ENCODE measurements at regions not wholly inside any gene's neighbourhood (a gene's known extent, or its start where the extent isn't known, plus 50 kb on each side); places are given as distances from the start of the nearest gene placed in this dataset.
A peak's percentile ranks its signal among the peaks of the same experiment; 100 is the strongest.
"Not testable (repeated sequence)": the region's sequence is repeated elsewhere in the genome, so short reads cannot be mapped to it uniquely, and the experiment has no call there.

DNA sequence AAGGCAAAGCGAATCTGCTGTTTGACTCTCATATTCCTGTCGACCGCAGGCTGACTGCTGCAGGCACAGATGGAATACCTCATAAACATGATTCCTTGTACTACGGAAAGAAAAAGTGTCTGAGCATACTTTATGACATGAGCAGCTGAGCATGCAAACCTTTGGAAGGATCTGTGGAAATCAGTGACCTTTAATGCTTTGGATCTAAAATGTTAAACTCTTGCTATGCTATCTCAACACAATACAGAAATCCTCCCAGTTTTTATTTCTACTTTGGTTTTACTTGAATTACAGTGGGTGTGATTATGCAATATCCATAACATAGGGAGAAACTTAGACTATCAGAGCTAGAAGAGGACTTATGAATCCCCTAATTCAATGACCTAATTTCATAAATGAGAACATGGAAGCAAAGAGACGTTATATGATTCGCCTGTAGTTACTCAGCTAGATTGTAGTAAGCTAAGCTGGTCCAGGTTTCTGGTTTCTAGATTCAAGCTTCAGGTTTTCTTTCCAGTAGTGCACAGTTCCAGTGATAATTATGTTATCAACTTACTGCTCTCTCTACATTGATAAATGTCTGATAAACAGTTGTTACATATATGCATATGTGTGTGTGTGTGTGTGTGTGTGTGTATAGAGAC, 127.6 kb upstream of the GBE1 start:
- Histone ChIP-seq H3K4me2 (ENCODE audit: low read length) (peak overlapping the region; percentile 20), H3K36me3 (ENCODE audit: insufficient read depth, low read length) (no peaks in the 10 kb centered on the region), H3K4me1 (ENCODE audit: control insufficient read depth, insufficient read depth, low read length) (peaks cover 6% of the 10 kb centered on the region), H3K4me3 (ENCODE audit: low read length) (no peak overlapping the region), H3K9me3 (replicated peaks; ENCODE audit: low read length) (no peaks in the 10 kb centered on the region), H3K27me3 (ENCODE audit: control insufficient read depth, insufficient read depth, low read length) (no peaks in the 10 kb centered on the region), H3K9ac (ENCODE audit: low read depth, low read length) (no peak overlapping the region)

GRCh38 chr3:81887448-81887847, 126.0 kb upstream of the GBE1 start:
- H3K36me3 ChIP-seq (ENCODE audit: insufficient read depth, low read length): no peaks in the 10 kb centered on the region
- no peak overlapping the region for H3K4me2 ChIP-seq (ENCODE audit: low read length)
- H3K9me3 ChIP-seq (replicated peaks; ENCODE audit: low read length): no peaks in the 10 kb centered on the region
- H3K4me1 ChIP-seq (ENCODE audit: control insufficient read depth, insufficient read depth, low read length): peaks cover 6% of the 10 kb centered on the region
- H3K9ac ChIP-seq (ENCODE audit: low read depth, low read length): no peak overlapping the region
- H3K4me3 ChIP-seq (ENCODE audit: low read length): no peak overlapping the region
- no peaks in the 10 kb centered on the region for H3K27me3 ChIP-seq (ENCODE audit: control insufficient read depth, insufficient read depth, low read length)

GRCh38 chr3:81886081-81886480, 124.6 kb upstream of the GBE1 start:
- no peak overlapping the region for H3K4me3 ChIP-seq (ENCODE audit: low read length)
- H3K4me2 ChIP-seq (ENCODE audit: low read length): no peak overlapping the region
- H3K9ac ChIP-seq (ENCODE audit: low read depth, low read length): no peak overlapping the region
- H3K9me3 ChIP-seq (replicated peaks; ENCODE audit: low read length): no peaks in the 10 kb centered on the region
- H3K36me3 ChIP-seq (ENCODE audit: insufficient read depth, low read length): no peaks in the 10 kb centered on the region
- H3K4me1 ChIP-seq (ENCODE audit: control insufficient read depth, insufficient read depth, low read length): peaks cover 6% of the 10 kb centered on the region
- H3K27me3 ChIP-seq (ENCODE audit: control insufficient read depth, insufficient read depth, low read length): no peaks in the 10 kb centered on the region

GRCh38 chr3:81884791-81885190, 123.3 kb upstream of the GBE1 start:
- no peaks in the 10 kb centered on the region for H3K27me3 ChIP-seq (ENCODE audit: control insufficient read depth, insufficient read depth, low read length)
- no peaks in the 10 kb centered on the region for H3K9me3 ChIP-seq (replicated peaks; ENCODE audit: low read length)
- no peak overlapping the region for H3K4me2 ChIP-seq (ENCODE audit: low read length)
- no peak overlapping the region for H3K4me3 ChIP-seq (ENCODE audit: low read length)
- H3K4me1 ChIP-seq (ENCODE audit: control insufficient read depth, insufficient read depth, low read length): peaks cover 6% of the 10 kb centered on the region
- H3K9ac ChIP-seq (ENCODE audit: low read depth, low read length): no peak overlapping the region
- H3K36me3 ChIP-seq (ENCODE audit: insufficient read depth, low read length): no peaks in the 10 kb centered on the region

- no peaks in the 10 kb centered on the region for H3K27me3 ChIP-seq (ENCODE audit: control insufficient read depth, insufficient read depth, low read length)
- H3K9me3 ChIP-seq (replicated peaks; ENCODE audit: low read length): no peaks in the 10 kb centered on the region
- H3K4me1 ChIP-seq (ENCODE audit: control insufficient read depth, insufficient read depth, low read length): no peaks in the 10 kb centered on the region
- no peak overlapping the region for H3K9ac ChIP-seq (ENCODE audit: low read depth, low read length)
- H3K4me2 ChIP-seq (ENCODE audit: low read length): no peak overlapping the region
- no peak overlapping the region for H3K4me3 ChIP-seq (ENCODE audit: low read length)
- H3K36me3 ChIP-seq (ENCODE audit: insufficient read depth, low read length): no peaks in the 10 kb centered on the region
These were observed 115.4 kb upstream of the GBE1 start for GRCh38 chr3:81876826-81877225.

DNA sequence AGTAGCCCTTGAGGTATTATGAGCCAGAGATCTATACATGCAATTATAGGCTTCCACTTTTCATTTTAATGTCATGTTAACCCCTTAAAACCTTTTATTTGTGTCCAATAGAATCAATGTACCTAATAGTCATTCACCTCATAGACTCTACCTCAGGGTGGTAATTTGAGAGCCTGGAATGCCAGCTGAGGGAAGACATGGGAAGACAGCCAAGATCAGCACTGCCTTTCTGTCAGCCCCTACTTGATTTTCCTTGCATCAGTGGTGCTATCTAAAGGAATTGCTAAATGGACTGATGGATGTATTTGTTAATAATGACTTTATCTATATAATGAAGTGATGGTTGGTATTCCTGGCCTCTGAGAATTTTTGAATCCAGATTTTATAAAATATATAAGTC, 113.3 kb upstream of the GBE1 start:
- Histone ChIP-seq H3K36me3 (ENCODE audit: insufficient read depth, low read length) (no peaks in the 10 kb centered on the region), H3K4me2 (ENCODE audit: low read length) (no peak overlapping the region), H3K9me3 (replicated peaks; ENCODE audit: low read length) (no peaks in the 10 kb centered on the region), H3K27me3 (ENCODE audit: control insufficient read depth, insufficient read depth, low read length) (no peaks in the 10 kb centered on the region), H3K9ac (ENCODE audit: low read depth, low read length) (no peak overlapping the region), H3K4me3 (ENCODE audit: low read length) (no peak overlapping the region), H3K4me1 (ENCODE audit: control insufficient read depth, insufficient read depth, low read length) (no peaks in the 10 kb centered on the region)

DNA sequence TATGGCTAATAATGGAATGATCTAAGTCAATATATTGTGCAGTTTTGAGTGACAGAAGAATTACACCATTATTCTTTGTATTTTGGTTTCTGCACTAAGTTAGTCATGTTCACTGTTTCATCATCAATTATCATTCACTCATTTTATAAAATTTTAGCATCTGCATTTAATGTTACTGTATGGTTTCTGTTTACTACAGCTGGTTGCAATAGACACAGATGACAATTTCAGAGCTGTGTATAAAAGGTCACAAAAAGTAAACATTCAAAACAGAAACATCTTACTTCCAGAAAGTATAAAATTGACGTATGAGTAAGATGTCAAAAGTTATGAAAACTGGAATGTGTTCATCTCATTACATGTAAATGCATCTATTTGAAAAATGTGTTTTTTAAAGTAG, 111.1 kb upstream of the GBE1 start:
- no peaks in the 10 kb centered on the region for H3K4me1 ChIP-seq (ENCODE audit: control insufficient read depth, insufficient read depth, low read length)
- no peaks in the 10 kb centered on the region for H3K36me3 ChIP-seq (ENCODE audit: insufficient read depth, low read length)
- no peak overlapping the region for H3K4me2 ChIP-seq (ENCODE audit: low read length)

DNA sequence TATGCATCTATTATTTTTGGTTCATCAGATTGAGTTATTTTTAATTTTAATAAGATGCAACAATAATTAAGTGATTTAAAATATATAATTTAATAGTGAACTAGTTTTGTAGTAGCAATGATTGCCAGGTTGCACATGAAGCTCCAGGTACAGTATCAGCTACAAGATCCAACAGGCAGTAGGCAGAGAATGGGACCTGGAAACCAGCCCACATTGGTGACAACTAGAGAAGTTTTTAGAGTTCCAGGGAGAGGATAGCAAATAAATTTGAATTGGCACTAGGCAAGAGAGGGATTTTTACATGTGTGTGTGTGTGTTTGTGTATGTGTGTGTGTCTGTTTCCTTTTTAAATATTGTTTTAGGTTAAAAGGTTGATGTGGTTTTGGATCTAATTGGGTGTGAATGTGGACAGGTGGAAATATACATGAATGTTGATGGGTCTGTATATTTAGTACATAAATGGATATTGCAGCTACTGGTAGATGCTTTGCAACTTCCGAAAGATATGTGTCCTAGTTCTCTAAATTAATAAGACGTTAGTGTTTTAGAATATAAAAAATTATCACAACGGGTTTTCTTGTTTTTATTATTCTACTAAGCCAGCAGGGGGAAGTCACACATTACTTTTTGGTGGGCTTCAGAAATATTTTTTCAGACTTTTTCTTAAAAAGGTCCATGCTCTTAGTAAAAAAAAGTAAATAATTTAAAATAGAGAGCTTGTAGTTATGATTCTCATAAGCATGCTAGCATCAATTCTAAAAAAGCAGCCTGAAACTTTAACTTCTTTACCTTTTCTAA, 110.1 kb upstream of the GBE1 start:
- no peak overlapping the region for H3K4me2 ChIP-seq (ENCODE audit: low read length)
- H3K9ac ChIP-seq (ENCODE audit: low read depth, low read length): no peak overlapping the region
- H3K4me3 ChIP-seq (ENCODE audit: low read length): no peak overlapping the region
- H3K9me3 ChIP-seq (replicated peaks; ENCODE audit: low read length): no peaks in the 10 kb centered on the region
- H3K36me3 ChIP-seq (ENCODE audit: insufficient read depth, low read length): no peaks in the 10 kb centered on the region
- H3K27me3 ChIP-seq (ENCODE audit: control insufficient read depth, insufficient read depth, low read length): no peaks in the 10 kb centered on the region
- H3K4me1 ChIP-seq (ENCODE audit: control insufficient read depth, insufficient read depth, low read length): no peaks in the 10 kb centered on the region

More for the DNA sequence above, 111.1 kb upstream of the GBE1 start:
- H3K9ac ChIP-seq (ENCODE audit: low read depth, low read length): no peak overlapping the region
- H3K9me3 ChIP-seq (replicated peaks; ENCODE audit: low read length): no peaks in the 10 kb centered on the region
- H3K4me3 ChIP-seq (ENCODE audit: low read length): no peak overlapping the region
- H3K27me3 ChIP-seq (ENCODE audit: control insufficient read depth, insufficient read depth, low read length): no peaks in the 10 kb centered on the region

DNA sequence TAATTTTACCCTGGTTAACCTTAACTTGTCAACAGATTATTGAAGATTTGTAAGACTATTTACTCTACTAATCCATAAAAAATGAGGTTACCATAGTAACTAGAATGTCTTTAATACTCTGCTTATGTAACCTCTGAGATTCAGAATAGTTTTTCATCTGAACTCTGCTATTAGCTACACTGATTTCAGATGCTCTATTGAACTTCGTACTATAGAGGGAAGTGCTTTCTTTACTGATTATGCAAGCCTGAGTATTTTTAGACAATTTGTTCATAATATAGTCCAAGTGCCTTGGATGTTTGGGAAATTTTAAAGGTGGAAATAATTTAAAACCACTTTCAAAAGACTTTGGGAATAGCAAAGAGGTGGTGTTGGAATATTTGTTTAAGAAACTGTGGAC, 107.9 kb upstream of the GBE1 start:
- H3K9me3 ChIP-seq (replicated peaks; ENCODE audit: low read length): no peaks in the 10 kb centered on the region
- no peaks in the 10 kb centered on the region for H3K27me3 ChIP-seq (ENCODE audit: control insufficient read depth, insufficient read depth, low read length)

DNA sequence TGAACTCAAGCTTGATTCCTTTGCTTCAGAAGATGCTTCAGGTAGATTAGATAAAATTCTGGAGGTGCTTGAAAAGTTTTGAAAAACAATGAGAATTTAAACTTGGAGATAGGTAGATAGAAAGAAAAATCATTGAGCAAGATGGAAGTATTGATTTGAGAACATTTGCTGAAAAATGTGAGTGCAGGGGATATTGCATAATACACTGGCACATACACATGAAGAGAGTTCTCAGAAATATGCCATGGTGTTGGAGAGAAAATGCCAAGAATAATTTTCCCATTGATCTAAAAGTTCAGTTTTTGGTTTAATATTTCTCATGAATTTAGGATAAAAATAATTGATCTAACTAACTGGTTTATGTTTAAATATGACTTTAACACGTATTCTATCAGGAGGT, 107.2 kb upstream of the GBE1 start:
- Histone ChIP-seq H3K9ac (ENCODE audit: low read depth, low read length) (no peak overlapping the region), H3K36me3 (ENCODE audit: insufficient read depth, low read length) (no peaks in the 10 kb centered on the region), H3K4me3 (ENCODE audit: low read length) (no peak overlapping the region), H3K9me3 (replicated peaks; ENCODE audit: low read length) (no peaks in the 10 kb centered on the region), H3K4me1 (ENCODE audit: control insufficient read depth, insufficient read depth, low read length) (no peaks in the 10 kb centered on the region), H3K4me2 (ENCODE audit: low read length) (no peak overlapping the region), H3K27me3 (ENCODE audit: control insufficient read depth, insufficient read depth, low read length) (no peaks in the 10 kb centered on the region)

More for the DNA sequence above, 107.9 kb upstream of the GBE1 start:
- Histone ChIP-seq H3K4me1 (ENCODE audit: control insufficient read depth, insufficient read depth, low read length) (no peaks in the 10 kb centered on the region), H3K36me3 (ENCODE audit: insufficient read depth, low read length) (no peaks in the 10 kb centered on the region), H3K4me2 (ENCODE audit: low read length) (no peak overlapping the region), H3K4me3 (ENCODE audit: low read length) (no peak overlapping the region), H3K9ac (ENCODE audit: low read depth, low read length) (no peak overlapping the region)

- Histone ChIP-seq H3K4me2 (ENCODE audit: low read length) (no peak overlapping the region), H3K4me1 (ENCODE audit: control insufficient read depth, insufficient read depth, low read length) (no peaks in the 10 kb centered on the region), H3K4me3 (ENCODE audit: low read length) (no peak overlapping the region), H3K9me3 (replicated peaks; ENCODE audit: low read length) (no peaks in the 10 kb centered on the region), H3K36me3 (ENCODE audit: insufficient read depth, low read length) (no peaks in the 10 kb centered on the region), H3K9ac (ENCODE audit: low read depth, low read length) (no peak overlapping the region), H3K27me3 (ENCODE audit: control insufficient read depth, insufficient read depth, low read length) (no peaks in the 10 kb centered on the region)
These were observed 106.4 kb upstream of the GBE1 start for GRCh38 chr3:81867875-81868274.

DNA sequence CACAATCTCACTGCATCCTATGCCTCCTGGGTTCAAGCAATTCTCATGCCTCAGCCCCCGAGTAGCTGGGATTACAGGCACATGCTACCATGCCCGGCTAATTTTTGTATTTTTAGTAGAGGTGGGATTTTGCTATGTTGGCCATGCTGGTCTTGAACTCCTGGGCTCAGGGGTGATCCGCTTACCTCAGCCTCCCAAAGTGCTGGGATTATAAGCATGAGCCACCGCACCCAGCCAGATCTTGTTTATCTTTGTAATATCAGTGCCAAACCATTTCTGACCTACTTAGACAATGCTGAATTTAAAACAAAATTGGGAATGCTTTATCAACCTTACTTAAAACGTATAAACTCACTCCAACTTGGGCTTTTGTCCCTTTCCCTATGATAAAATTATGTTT, 103.7 kb upstream of the GBE1 start:
- H3K4me2 ChIP-seq (ENCODE audit: low read length); H3K36me3 ChIP-seq (ENCODE audit: insufficient read depth, low read length); H3K9me3 ChIP-seq (replicated peaks; ENCODE audit: low read length); H3K27me3 ChIP-seq (ENCODE audit: control insufficient read depth, insufficient read depth, low read length); H3K4me3 ChIP-seq (ENCODE audit: low read length); H3K9ac ChIP-seq (ENCODE audit: low read depth, low read length); H3K4me1 ChIP-seq (ENCODE audit: control insufficient read depth, insufficient read depth, low read length): not testable (repeated sequence)

All from skeletal muscle satellite cell (primary cell).